Trophoblast cell (in vitro differentiated cells and primary cell): ENCODE measurements at regions not wholly inside any gene's neighbourhood (a gene's known extent, or its start where the extent isn't known, plus 50 kb on each side); places are given as distances from the start of the nearest gene placed in this dataset.
A peak's percentile ranks its signal among the peaks of the same experiment; 100 is the strongest.

ENCODE experiments used
- DNase-seq, 2 donors: peaks; one replicate each; pipeline ENCODE4 v3.0.0-alpha.2; 2016
- H2AFZ ChIP-seq: 2 replicates; pipeline ENCODE4 v1.6.1; 2013; ENCODE audit warnings: low read length, moderate library complexity, mild to moderate bottlenecking; ENCODE audit not compliant: insufficient read depth, poor library complexity
- H2AK5ac ChIP-seq: 2 replicates; pipeline ENCODE4 v1.6.1; 2013; ENCODE audit warnings: mild to moderate bottlenecking, low read length
- H2BK120ac ChIP-seq: 2 replicates; pipeline ENCODE4 v1.6.1; 2013; ENCODE audit warnings: low read length, mild to moderate bottlenecking, moderate library complexity; ENCODE audit not compliant: insufficient read depth, poor library complexity
- H2BK12ac ChIP-seq: 2 replicates; pipeline ENCODE4 v1.6.1; 2013; ENCODE audit warnings: mild to moderate bottlenecking, low read length, moderate library complexity
- H2BK5ac ChIP-seq: 2 replicates; pipeline ENCODE4 v1.6.1; 2013; ENCODE audit warnings: low read length, low read depth, moderate library complexity, mild to moderate bottlenecking; ENCODE audit not compliant: poor library complexity
- H3K14ac ChIP-seq: 2 replicates; pipeline ENCODE4 v1.6.1; 2013; ENCODE audit warnings: mild to moderate bottlenecking, low read length
- H3K18ac ChIP-seq: 2 replicates; pipeline ENCODE4 v1.6.1; 2013; ENCODE audit warnings: mild to moderate bottlenecking, low read length
- H3K23ac ChIP-seq: 2 replicates; pipeline ENCODE4 v1.6.1; 2013; ENCODE audit warnings: low read length
- H3K27ac ChIP-seq: 2 replicates; pipeline ENCODE4 v1.5.1; 2013; ENCODE audit warnings: low read depth, mild to moderate bottlenecking, inconsistent platforms, low read length, moderate library complexity
- H3K27me3 ChIP-seq: 2 replicates; pipeline ENCODE4 v1.6.1; 2013; ENCODE audit warnings: inconsistent platforms, mild to moderate bottlenecking, low read length, moderate library complexity; ENCODE audit not compliant: insufficient read depth
- H3K36me3 ChIP-seq, 2 experiments: 1 replicate in 1 of 2; 2 replicates in 1 of 2; pipeline ENCODE4 v1.6.1; 2013; ENCODE audit warnings: low read length in 2 of 2, mild to moderate bottlenecking in 2 of 2, moderate library complexity in 1 of 2; ENCODE audit not compliant: insufficient read depth in 2 of 2, control insufficient read depth in 1 of 2
- H3K4ac ChIP-seq: 2 replicates; pipeline ENCODE4 v1.6.1; 2013; ENCODE audit warnings: low read depth, mild to moderate bottlenecking, low read length, moderate library complexity
- H3K4me1 ChIP-seq, 2 experiments: 1 replicate in 1 of 2; 2 replicates in 1 of 2; pipeline ENCODE4 v1.6.1; 2013; ENCODE audit warnings: low read length in 2 of 2, mild to moderate bottlenecking in 2 of 2, moderate library complexity in 1 of 2; ENCODE audit not compliant: insufficient read depth in 2 of 2, control insufficient read depth in 1 of 2
- H3K4me2 ChIP-seq: 2 replicates; pipeline ENCODE4 v1.6.1; 2013; ENCODE audit warnings: inconsistent platforms, mild to moderate bottlenecking, low read length, moderate library complexity
- H3K4me3 ChIP-seq: 2 replicates; pipeline ENCODE4 v1.5.1; 2013; ENCODE audit warnings: mild to moderate bottlenecking, low read depth, low read length, inconsistent platforms
- H3K79me1 ChIP-seq: one replicate; pipeline ENCODE4 v1.6.1; 2013; ENCODE audit warnings: low read length
- H3K79me2 ChIP-seq: 2 replicates; pipeline ENCODE4 v1.6.1; 2013; ENCODE audit warnings: low read length, mild to moderate bottlenecking; ENCODE audit not compliant: control insufficient read depth, insufficient read depth, poor library complexity
- H3K9ac ChIP-seq: 2 replicates; pipeline ENCODE4 v1.6.1; 2013; ENCODE audit warnings: mild to moderate bottlenecking, low read length
- H3K9me3 ChIP-seq: 2 replicates; pipeline ENCODE4 v1.6.1; 2013; ENCODE audit warnings: low read depth, mild to moderate bottlenecking, control low read depth, inconsistent platforms, low read length; ENCODE audit not compliant: insufficient read depth
- H4K12ac ChIP-seq: 2 replicates; pipeline ENCODE4 v1.6.1; 2013; ENCODE audit warnings: low read depth, mild to moderate bottlenecking, low read length, moderate library complexity
- H4K8ac ChIP-seq: 2 replicates; pipeline ENCODE4 v1.6.1; 2013; ENCODE audit warnings: low read depth, mild to moderate bottlenecking, low read length, moderate library complexity
- H4K91ac ChIP-seq: one replicate; pipeline ENCODE4 v1.6.1; 2013; ENCODE audit warnings: low read depth, mild to moderate bottlenecking, low read length, moderate library complexity
- WGBS: extraction: QIAGEN DNeasy Blood & Tissue Kit; methylation state at CpG from one replicate; pipeline ENCODE4 v1.1.7; 2013; ENCODE audit warnings: missing lambda C conversion rate; ENCODE audit not compliant: insufficient read length, insufficient coverage; ENCODE audit errors: extremely low coverage; 5-methylcytosine and 5-hydroxymethylcytosine counted together

GRCh38 chr5:110086658-110087388 lies 397.1 kb downstream of the MAN2A1 start:
- WGBS, result no CpG with 5 or more reads among the region's 6 CpGs
- H2AK5ac ChIP-seq, result no peak overlapping the region
- no peak overlapping the region for H3K18ac ChIP-seq
- H3K9ac ChIP-seq, result no peak overlapping the region
- no peaks in the 10 kb centered on the region for H3K79me2 ChIP-seq
- no peak overlapping the region for H3K4ac ChIP-seq
- no peak overlapping the region for H3K4me3 ChIP-seq
- no peak overlapping the region for H4K12ac ChIP-seq
- H4K91ac ChIP-seq, result no peak overlapping the region
- no peak overlapping the region for H2BK12ac ChIP-seq
- H3K23ac ChIP-seq, result no peak overlapping the region
- H3K79me1 ChIP-seq, result no peaks in the 10 kb centered on the region
- no peaks in the 10 kb centered on the region for H3K36me3 ChIP-seq
- no peak overlapping the region for H2BK120ac ChIP-seq
- H3K4me1 ChIP-seq, result no peaks in the 10 kb centered on the region
- H3K9me3 ChIP-seq, result no peaks in the 10 kb centered on the region
- no peaks in the 10 kb centered on the region for H3K27me3 ChIP-seq
- peak; percentile 63 to 69 for DNase-seq
- no peak overlapping the region for H3K4me2 ChIP-seq
- H2AFZ ChIP-seq, result no peak overlapping the region
- H3K14ac ChIP-seq, result no peak overlapping the region
- no peak overlapping the region for H4K8ac ChIP-seq
- no peak overlapping the region for H2BK5ac ChIP-seq
- no peak overlapping the region for H3K27ac ChIP-seq

DNA sequence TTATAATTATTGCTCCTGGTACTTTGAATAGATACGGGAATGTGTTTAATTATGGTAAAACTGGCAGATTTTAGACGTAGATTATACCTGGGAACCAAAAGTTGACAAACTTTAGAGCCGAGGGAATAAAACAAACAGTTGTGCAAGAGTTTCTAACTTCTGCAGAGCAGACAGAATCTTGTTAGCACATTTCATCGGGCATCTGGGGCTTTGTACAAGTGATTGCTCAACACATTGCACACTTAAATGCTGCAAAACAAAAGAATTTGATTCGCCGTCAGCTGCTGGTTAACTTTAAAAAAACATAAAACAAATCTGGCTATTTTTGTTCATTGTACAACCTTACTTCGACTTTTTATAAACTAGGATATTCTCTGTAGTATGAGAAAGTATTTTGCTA lies 398.1 kb downstream of the MAN2A1 start:
- Histone ChIP-seq H3K27ac (no peak overlapping the region), H3K9ac (no peak overlapping the region), H3K18ac (no peak overlapping the region), H4K8ac (no peak overlapping the region), H2AFZ (no peak overlapping the region), H4K91ac (no peak overlapping the region), H3K4me1 (no peaks in the 10 kb centered on the region), H2BK12ac (no peak overlapping the region), H3K14ac (no peak overlapping the region), H3K36me3 (no peaks in the 10 kb centered on the region), H3K27me3 (no peaks in the 10 kb centered on the region), H2BK5ac (no peak overlapping the region), H3K23ac (no peak overlapping the region), H2BK120ac (no peak overlapping the region), H3K79me1 (no peaks in the 10 kb centered on the region), H3K79me2 (no peaks in the 10 kb centered on the region), H3K4me3 (no peak overlapping the region), H3K4ac (no peak overlapping the region), H3K9me3 (no peaks in the 10 kb centered on the region), H2AK5ac (no peak overlapping the region), H4K12ac (no peak overlapping the region), H3K4me2 (no peak overlapping the region)
- no CpG with 5 or more reads among the region's 7 CpGs for WGBS
- DNase-seq, result no peak

GRCh38 chr5:110088676-110089436 lies 399.1 kb downstream of the MAN2A1 start:
- H3K14ac ChIP-seq, result no peak overlapping the region
- no peak overlapping the region for H3K4me3 ChIP-seq
- H4K91ac ChIP-seq, result no peak overlapping the region
- no peak overlapping the region for H3K4me2 ChIP-seq
- no peak overlapping the region for H4K12ac ChIP-seq
- no peak overlapping the region for H3K18ac ChIP-seq
- no peaks in the 10 kb centered on the region for H3K9me3 ChIP-seq
- H3K4me1 ChIP-seq, result no peaks in the 10 kb centered on the region
- no peaks in the 10 kb centered on the region for H3K79me1 ChIP-seq
- no peaks in the 10 kb centered on the region for H3K27me3 ChIP-seq
- no peak overlapping the region for H3K27ac ChIP-seq
- H2BK12ac ChIP-seq, result no peak overlapping the region
- no peak overlapping the region for H3K9ac ChIP-seq
- H2AK5ac ChIP-seq, result no peak overlapping the region
- no peak overlapping the region for H2BK5ac ChIP-seq
- no peak overlapping the region for H2AFZ ChIP-seq
- no peaks in the 10 kb centered on the region for H3K79me2 ChIP-seq
- no peak overlapping the region for H4K8ac ChIP-seq
- no peak overlapping the region for H3K4ac ChIP-seq
- DNase-seq, result no peak
- no peaks in the 10 kb centered on the region for H3K36me3 ChIP-seq
- no CpG with 5 or more reads among the region's 1 CpG for WGBS
- H3K23ac ChIP-seq, result no peak overlapping the region
- no peak overlapping the region for H2BK120ac ChIP-seq

- Histone ChIP-seq H3K27ac (no peak overlapping the region), H2AFZ (no peak overlapping the region)
Observed at GRCh38 chr5:110092955-110093785, 403.4 kb downstream of the MAN2A1 start.

More at GRCh38 chr5:110092955-110093785, 403.4 kb downstream of the MAN2A1 start:
- Histone ChIP-seq H2BK12ac (no peak overlapping the region), H2AK5ac (no peak overlapping the region), H3K27me3 (no peaks in the 10 kb centered on the region), H3K18ac (no peak overlapping the region), H3K23ac (no peak overlapping the region), H3K4me1 (no peaks in the 10 kb centered on the region), H3K4ac (no peak overlapping the region), H3K79me2 (no peaks in the 10 kb centered on the region), H3K9ac (no peak overlapping the region), H3K4me3 (no peak overlapping the region), H4K12ac (no peak overlapping the region), H3K14ac (no peak overlapping the region), H4K91ac (no peak overlapping the region), H3K36me3 (no peaks in the 10 kb centered on the region), H3K79me1 (no peaks in the 10 kb centered on the region), H4K8ac (no peak overlapping the region), H2BK5ac (no peak overlapping the region), H3K9me3 (no peaks in the 10 kb centered on the region), H2BK120ac (no peak overlapping the region), H3K4me2 (no peak overlapping the region)
- DNase-seq, result no peak
- WGBS, result no CpG with 5 or more reads among the region's 4 CpGs
